Osteoblast (primary cell): ENCODE measurements at regions not wholly inside any gene's neighbourhood (a gene's known extent, or its start where the extent isn't known, plus 50 kb on each side); places are given as distances from the start of the nearest gene placed in this dataset.

Source experiments
- DNase-seq: peaks from one replicate; pipeline ENCODE4 v3.0.0; 2011; ENCODE audit warnings: low spot score, mixed read lengths; ENCODE audit not compliant: insufficient read length; ENCODE audit errors: missing footprints
- H2AFZ ChIP-seq: 2 replicates; pipeline ENCODE4 v1.6.0; 2011; ENCODE audit warnings: mild to moderate bottlenecking, low read length
- H3K27ac ChIP-seq: 2 replicates; pipeline ENCODE4 v1.5.1; 2011; ENCODE audit warnings: mild to moderate bottlenecking, low read depth, low read length, moderate library complexity
- H3K27me3 ChIP-seq: 2 replicates; pipeline ENCODE4 v1.6.0; 2012; ENCODE audit warnings: mild to moderate bottlenecking, control low read depth, inconsistent platforms, low read length, moderate library complexity; ENCODE audit not compliant: insufficient read depth
- H3K36me3 ChIP-seq: 2 replicates; pipeline ENCODE4 v1.5.1; 2011; ENCODE audit warnings: mild to moderate bottlenecking, low read length, control low read depth, moderate library complexity; ENCODE audit not compliant: insufficient read depth
- H3K4me1 ChIP-seq: 2 replicates; pipeline ENCODE4 v1.5.1; 2011; ENCODE audit warnings: mild to moderate bottlenecking, low read length, control low read depth, moderate library complexity; ENCODE audit not compliant: insufficient read depth
- H3K4me2 ChIP-seq: 2 replicates; pipeline ENCODE4 v1.6.0; 2011; ENCODE audit warnings: mild to moderate bottlenecking, low read length; ENCODE audit not compliant: insufficient read depth
- H3K4me3 ChIP-seq: fragments of 200-600 bp; sonication (generic); 3 replicates; pipeline ENCODE4 v1.5.1; 2012; ENCODE audit warnings: mild to moderate bottlenecking, low read length, inconsistent platforms; ENCODE audit not compliant: insufficient read depth
- H3K79me2 ChIP-seq: 2 replicates; pipeline ENCODE4 v1.6.0; 2012; ENCODE audit warnings: mild to moderate bottlenecking, low read length, control low read depth, inconsistent platforms; ENCODE audit not compliant: insufficient read depth
- H3K9me3 ChIP-seq: 2 replicates; pipeline ENCODE4 v1.5.1; 2011; ENCODE audit warnings: low read depth, low read length, control low read depth
- H4K20me1 ChIP-seq: 2 replicates; pipeline ENCODE4 v1.6.0; 2012; ENCODE audit warnings: mild to moderate bottlenecking, low read length, control low read depth; ENCODE audit not compliant: insufficient read depth
- TF ChIP-seq, protein P1 (sequence below): IDR thresholded peaks from 2 replicates; pipeline ENCODE4 v1.5.1; 2011; ENCODE audit warnings: mild to moderate bottlenecking, low read depth, low read length, moderate library complexity; ENCODE audit errors: extremely low read depth

DNA sequence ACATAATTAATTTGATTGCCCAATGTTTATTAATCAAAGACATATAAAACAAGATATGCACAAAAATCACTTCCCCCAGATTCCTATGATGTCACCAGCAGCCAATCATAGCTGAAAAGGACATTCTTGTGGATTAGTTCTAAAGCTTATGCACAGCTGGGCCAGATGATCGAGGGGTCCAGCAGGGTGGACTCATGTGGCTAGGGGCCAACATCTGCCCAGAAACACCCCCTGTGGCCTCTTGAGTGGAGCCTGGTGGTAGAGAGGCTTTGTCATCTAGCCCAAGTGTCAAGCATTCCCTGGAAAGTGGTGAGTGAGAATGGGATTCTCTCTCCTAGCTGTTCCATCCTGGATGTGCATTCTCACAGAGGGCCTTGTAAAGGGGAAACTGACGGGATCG, 590.0 kb downstream of the BCL11B start:
- no peaks in the 10 kb centered on the region for H3K36me3 ChIP-seq
- no peak overlapping the region for H3K27ac ChIP-seq
- no peak overlapping the region for H3K4me3 ChIP-seq
- no peaks in the 10 kb centered on the region for H4K20me1 ChIP-seq
- peak; percentile 43 for DNase-seq
- no peaks in the 10 kb centered on the region for H3K4me1 ChIP-seq
- H2AFZ ChIP-seq, result no peak overlapping the region
- no peaks in the 10 kb centered on the region for H3K27me3 ChIP-seq
- no peaks in the 10 kb centered on the region for H3K79me2 ChIP-seq
- no peak overlapping the region for H3K4me2 ChIP-seq
- no peaks in the 10 kb centered on the region for H3K9me3 ChIP-seq
- TF ChIP-seq, protein P1, sequence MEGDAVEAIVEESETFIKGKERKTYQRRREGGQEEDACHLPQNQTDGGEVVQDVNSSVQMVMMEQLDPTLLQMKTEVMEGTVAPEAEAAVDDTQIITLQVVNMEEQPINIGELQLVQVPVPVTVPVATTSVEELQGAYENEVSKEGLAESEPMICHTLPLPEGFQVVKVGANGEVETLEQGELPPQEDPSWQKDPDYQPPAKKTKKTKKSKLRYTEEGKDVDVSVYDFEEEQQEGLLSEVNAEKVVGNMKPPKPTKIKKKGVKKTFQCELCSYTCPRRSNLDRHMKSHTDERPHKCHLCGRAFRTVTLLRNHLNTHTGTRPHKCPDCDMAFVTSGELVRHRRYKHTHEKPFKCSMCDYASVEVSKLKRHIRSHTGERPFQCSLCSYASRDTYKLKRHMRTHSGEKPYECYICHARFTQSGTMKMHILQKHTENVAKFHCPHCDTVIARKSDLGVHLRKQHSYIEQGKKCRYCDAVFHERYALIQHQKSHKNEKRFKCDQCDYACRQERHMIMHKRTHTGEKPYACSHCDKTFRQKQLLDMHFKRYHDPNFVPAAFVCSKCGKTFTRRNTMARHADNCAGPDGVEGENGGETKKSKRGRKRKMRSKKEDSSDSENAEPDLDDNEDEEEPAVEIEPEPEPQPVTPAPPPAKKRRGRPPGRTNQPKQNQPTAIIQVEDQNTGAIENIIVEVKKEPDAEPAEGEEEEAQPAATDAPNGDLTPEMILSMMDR, result no peak

DNA sequence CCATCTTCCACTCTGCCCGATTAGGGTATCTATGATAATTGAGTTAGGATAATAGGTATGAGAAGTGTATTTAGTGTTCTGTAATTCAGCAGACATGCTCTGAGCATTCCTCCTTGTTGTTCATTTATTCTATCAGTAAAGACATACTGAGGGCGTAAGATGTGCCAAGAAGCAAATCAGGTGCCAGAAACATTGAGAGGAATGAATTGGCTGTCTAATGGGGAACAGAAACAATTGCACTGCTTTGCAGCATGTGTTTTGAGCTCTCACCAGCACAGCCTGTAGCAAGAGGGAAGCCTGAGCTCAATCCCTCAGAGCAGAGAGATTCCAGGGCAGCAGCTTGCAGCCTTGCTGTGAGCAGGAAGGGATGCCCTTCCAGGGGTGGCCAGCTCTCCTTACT, 589.3 kb downstream of the BCL11B start:
- H3K27ac ChIP-seq, result no peak overlapping the region
- TF ChIP-seq, protein P1, result no peak
- DNase-seq, result no peak

DNA sequence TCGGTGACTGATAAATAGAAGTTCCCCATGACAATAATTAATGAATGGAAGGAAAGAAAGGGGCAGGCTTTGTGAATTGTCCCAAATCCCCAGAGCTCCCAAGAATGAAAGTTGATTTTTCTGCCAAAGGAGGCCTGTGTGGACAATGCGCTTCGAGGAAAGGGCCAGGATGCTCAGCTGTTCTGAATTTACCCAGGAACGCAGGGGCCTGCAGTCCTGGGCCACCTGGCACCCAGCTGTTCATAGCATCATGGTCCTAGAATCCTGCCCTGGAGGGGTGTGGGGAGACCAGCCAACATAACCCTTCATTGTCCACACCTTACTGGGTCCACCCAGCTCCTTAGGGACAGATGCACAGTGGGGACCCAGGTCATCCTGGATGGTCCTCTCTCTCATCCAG, 587.5 kb downstream of the BCL11B start:
- H3K36me3 ChIP-seq, result no peaks in the 10 kb centered on the region
- TF ChIP-seq, protein P1, result no peak
- H4K20me1 ChIP-seq, result no peaks in the 10 kb centered on the region
- H3K27me3 ChIP-seq, result no peaks in the 10 kb centered on the region
- H3K27ac ChIP-seq, result no peak overlapping the region
- DNase-seq, result no peak
- H3K4me3 ChIP-seq, result no peak overlapping the region
- no peaks in the 10 kb centered on the region for H3K9me3 ChIP-seq
- H2AFZ ChIP-seq, result no peak overlapping the region
- no peak overlapping the region for H3K4me2 ChIP-seq
- H3K79me2 ChIP-seq, result no peaks in the 10 kb centered on the region
- H3K4me1 ChIP-seq, result no peaks in the 10 kb centered on the region

More for the DNA sequence above, 589.3 kb downstream of the BCL11B start:
- no peaks in the 10 kb centered on the region for H3K36me3 ChIP-seq
- no peaks in the 10 kb centered on the region for H3K79me2 ChIP-seq
- no peaks in the 10 kb centered on the region for H3K27me3 ChIP-seq
- H3K4me2 ChIP-seq, result no peak overlapping the region
- H3K9me3 ChIP-seq, result no peaks in the 10 kb centered on the region
- H2AFZ ChIP-seq, result no peak overlapping the region
- H4K20me1 ChIP-seq, result no peaks in the 10 kb centered on the region
- H3K4me3 ChIP-seq, result no peak overlapping the region
- H3K4me1 ChIP-seq, result no peaks in the 10 kb centered on the region

DNA sequence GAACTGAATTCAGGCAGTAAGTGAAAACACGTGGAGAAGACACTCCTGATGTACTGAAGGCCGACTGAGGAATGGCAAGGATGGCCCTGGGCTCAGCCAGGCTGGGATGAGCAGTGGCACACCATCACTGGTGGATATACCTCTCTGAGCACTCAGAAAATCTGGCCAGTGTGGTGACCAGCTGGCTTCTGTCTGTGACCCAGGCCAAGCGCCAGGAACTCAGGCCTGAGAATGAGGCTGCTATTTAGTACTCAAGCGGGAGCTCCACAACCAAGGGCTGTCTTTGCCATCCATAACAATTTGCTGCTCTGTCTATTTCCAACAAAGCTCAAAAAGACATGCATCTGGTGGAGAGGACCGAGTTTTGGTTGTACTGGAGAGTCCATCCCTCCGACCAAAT, 586.3 kb downstream of the BCL11B start:
- TF ChIP-seq, protein P1, result no peak
- Histone ChIP-seq H3K27me3 (no peaks in the 10 kb centered on the region), H3K79me2 (no peaks in the 10 kb centered on the region), H3K27ac (no peak overlapping the region), H3K36me3 (no peaks in the 10 kb centered on the region), H4K20me1 (no peaks in the 10 kb centered on the region), H3K4me3 (no peak overlapping the region), H3K9me3 (no peaks in the 10 kb centered on the region), H3K4me1 (no peaks in the 10 kb centered on the region), H2AFZ (no peak overlapping the region), H3K4me2 (no peak overlapping the region)
- no peak for DNase-seq
